Glutamatergic neuron (in vitro differentiated cells): ENCODE measurements at regions not wholly inside any gene's neighbourhood (a gene's known extent, or its start where the extent isn't known, plus 50 kb on each side); places are given as distances from the start of the nearest gene placed in this dataset.

Experiments
- DNase-seq: peaks from one replicate; pipeline ENCODE4 v3.0.0; 2022
- H3K27ac Mint-ChIP-seq: one replicate; pipeline ENCODE4 v1.8.0; 2020; ENCODE audit warnings: mild to moderate bottlenecking, mixed read lengths, inconsistent platforms; ENCODE audit not compliant: unreplicated experiment
- H3K27me3 Mint-ChIP-seq: one replicate; pipeline ENCODE4 v1.8.0; 2020; ENCODE audit warnings: mild to moderate bottlenecking, moderate library complexity, mixed read lengths, inconsistent platforms; ENCODE audit not compliant: unreplicated experiment
- H3K36me3 Mint-ChIP-seq: one replicate; pipeline ENCODE4 v1.8.0; 2020; ENCODE audit warnings: mild to moderate bottlenecking, mixed read lengths, inconsistent platforms; ENCODE audit not compliant: unreplicated experiment
- H3K4me1 Mint-ChIP-seq: one replicate; pipeline ENCODE4 v1.8.0; 2020; ENCODE audit warnings: mild to moderate bottlenecking, low read depth, mixed read lengths, inconsistent platforms; ENCODE audit not compliant: unreplicated experiment
- H3K4me3 Mint-ChIP-seq: one replicate; pipeline ENCODE4 v1.8.0; 2020; ENCODE audit warnings: mild to moderate bottlenecking, mixed read lengths, inconsistent platforms; ENCODE audit not compliant: unreplicated experiment
- H3K9me3 Mint-ChIP-seq: one replicate; pipeline ENCODE4 v1.8.0; 2020; ENCODE audit warnings: mild to moderate bottlenecking, moderate library complexity, mixed read lengths, inconsistent platforms; ENCODE audit not compliant: unreplicated experiment
- TF ChIP-seq, protein P1 (sequence below): fragments of 200-600 bp; sonication (generic); IDR thresholded peaks from one replicate; pipeline ENCODE4 v1.5.0; 2021; ENCODE audit not compliant: partially characterized antibody, unreplicated experiment

DNA sequence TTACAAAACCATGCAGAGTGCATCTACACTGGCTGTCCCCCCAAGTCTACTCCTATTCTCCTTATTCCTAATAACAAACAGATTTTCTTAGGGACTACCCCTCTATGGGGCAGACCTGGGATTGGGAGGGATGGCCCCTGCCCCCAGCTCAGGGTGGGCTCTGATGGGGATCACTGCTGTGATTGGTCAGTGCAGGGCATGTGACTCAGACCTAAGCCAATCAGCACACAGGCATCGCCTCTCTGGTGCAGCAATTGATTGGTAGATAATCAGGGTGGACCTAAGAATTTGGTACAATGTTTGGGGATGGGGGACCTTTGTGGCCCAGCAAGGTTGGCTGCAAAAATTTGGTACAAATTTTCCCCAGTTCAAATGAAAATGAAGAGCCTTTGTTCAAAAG, 57.2 kb upstream of the SHANK2 start:
- H3K36me3 Mint-ChIP-seq, result peaks cover 4% of the 10 kb centered on the region

DNA sequence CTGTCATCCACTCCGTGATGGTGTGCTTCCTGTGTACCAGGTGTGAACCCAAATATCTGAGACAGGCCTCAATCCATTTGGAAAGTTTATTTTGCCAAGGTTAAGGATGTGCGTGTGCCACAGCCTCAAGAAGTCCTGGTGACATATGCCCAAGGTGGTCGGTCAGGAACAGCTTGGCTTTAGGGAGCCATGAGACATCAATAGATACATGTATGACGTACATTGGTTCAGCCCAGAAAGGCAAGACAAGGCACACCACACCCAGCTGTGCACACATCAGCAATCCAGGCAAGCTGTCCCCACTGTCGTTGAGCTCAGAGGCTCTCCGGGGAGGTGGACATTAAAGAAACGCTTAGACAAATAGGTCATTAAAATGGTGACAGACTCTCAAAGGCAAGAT, 56.8 kb upstream of the SHANK2 start:
- H3K9me3 Mint-ChIP-seq, result peaks cover under 1% of the 10 kb centered on the region
- H3K36me3 Mint-ChIP-seq, result peaks cover 4% of the 10 kb centered on the region
- TF ChIP-seq, protein P1, sequence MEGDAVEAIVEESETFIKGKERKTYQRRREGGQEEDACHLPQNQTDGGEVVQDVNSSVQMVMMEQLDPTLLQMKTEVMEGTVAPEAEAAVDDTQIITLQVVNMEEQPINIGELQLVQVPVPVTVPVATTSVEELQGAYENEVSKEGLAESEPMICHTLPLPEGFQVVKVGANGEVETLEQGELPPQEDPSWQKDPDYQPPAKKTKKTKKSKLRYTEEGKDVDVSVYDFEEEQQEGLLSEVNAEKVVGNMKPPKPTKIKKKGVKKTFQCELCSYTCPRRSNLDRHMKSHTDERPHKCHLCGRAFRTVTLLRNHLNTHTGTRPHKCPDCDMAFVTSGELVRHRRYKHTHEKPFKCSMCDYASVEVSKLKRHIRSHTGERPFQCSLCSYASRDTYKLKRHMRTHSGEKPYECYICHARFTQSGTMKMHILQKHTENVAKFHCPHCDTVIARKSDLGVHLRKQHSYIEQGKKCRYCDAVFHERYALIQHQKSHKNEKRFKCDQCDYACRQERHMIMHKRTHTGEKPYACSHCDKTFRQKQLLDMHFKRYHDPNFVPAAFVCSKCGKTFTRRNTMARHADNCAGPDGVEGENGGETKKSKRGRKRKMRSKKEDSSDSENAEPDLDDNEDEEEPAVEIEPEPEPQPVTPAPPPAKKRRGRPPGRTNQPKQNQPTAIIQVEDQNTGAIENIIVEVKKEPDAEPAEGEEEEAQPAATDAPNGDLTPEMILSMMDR, result no peak
- no peaks in the 10 kb centered on the region for H3K4me1 Mint-ChIP-seq
- DNase-seq, result no peak
- H3K27me3 Mint-ChIP-seq, result no peaks in the 10 kb centered on the region
- H3K27ac Mint-ChIP-seq, result no peak overlapping the region
- no peak overlapping the region for H3K4me3 Mint-ChIP-seq

More for the DNA sequence above, 57.2 kb upstream of the SHANK2 start:
- DNase-seq, result no peak
- no peak overlapping the region for H3K4me3 Mint-ChIP-seq
- H3K27ac Mint-ChIP-seq, result no peak overlapping the region
- peaks cover 2% of the 10 kb centered on the region for H3K9me3 Mint-ChIP-seq
- TF ChIP-seq, protein P1, result no peak
- H3K4me1 Mint-ChIP-seq, result no peaks in the 10 kb centered on the region
- no peaks in the 10 kb centered on the region for H3K27me3 Mint-ChIP-seq

DNA sequence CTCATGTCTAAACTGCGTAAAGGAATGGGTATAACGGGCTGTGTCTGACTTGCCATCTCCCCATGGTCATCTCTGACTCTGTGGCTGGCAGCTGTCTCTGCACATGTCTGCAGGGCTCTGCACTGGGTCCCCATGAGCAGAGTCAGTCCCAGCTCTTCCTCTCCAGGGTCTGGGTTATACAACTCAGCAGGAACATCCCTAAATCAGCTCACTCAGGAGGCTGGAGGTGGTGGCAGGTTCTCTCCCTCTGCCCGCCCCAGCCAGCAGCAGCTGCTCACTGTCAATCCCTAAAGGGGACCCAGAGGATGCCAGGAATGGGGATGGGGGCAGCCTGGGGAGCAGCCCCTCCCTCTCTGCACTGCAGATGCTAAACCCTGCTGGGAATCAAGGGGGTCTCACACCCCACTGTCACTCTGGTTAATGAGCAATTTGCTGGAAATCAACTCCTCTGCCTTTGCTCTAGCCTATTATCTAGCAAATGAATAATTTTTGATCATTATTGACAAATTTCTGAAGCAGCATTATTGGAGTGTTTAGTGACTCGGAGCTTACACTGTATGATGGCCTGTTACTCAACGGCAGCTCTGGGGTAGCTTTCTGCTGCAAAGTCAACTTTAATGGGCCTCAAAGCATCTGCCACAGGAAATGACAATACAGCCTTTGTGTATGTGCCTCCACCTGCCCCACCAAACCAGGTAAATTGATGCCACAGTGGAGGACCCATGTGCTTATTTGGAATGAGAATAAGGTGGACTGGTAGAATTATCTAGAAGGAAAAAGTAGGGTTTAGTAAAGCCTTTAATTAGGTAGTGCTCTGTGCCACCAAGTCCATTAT, 55.7 kb upstream of the SHANK2 start:
- no peaks in the 10 kb centered on the region for H3K9me3 Mint-ChIP-seq
- H3K4me3 Mint-ChIP-seq, result no peak overlapping the region
- H3K36me3 Mint-ChIP-seq, result peaks cover 4% of the 10 kb centered on the region
- TF ChIP-seq, protein P1, result no peak
- no peaks in the 10 kb centered on the region for H3K4me1 Mint-ChIP-seq
- H3K27me3 Mint-ChIP-seq, result no peaks in the 10 kb centered on the region
- no peak for DNase-seq
- no peak overlapping the region for H3K27ac Mint-ChIP-seq

DNA sequence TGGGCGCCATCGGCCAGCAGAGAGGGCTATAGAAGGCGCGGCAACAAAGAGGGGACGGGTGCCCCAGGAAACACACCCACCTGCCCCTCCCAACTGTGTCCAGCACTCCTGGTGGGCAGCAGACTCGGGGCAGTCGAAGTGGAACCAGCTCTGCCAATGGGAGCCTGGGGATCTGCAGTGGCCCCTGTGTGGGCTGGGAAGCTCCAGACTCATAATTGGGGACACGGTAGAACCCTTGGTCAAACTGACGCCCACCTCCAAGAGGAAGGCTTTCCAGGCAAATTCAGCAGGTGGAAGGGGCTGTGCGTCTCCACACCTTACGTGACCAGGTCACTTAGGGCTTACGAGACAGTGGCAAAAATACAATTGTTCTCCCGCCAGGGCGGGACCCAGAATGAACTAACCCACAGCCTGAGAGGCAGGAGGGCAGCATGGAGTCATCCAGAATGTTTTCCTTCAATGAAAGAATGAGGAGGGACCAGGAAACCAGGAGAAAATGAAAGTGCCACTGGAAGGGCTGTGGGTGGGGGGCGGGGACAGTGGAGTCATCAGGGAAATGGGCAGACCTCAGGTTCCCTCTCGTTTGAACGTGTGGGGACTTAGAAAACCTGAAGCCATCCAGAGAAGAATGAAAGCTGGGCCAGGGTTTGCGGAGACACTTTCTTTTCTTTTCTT, 53.2 kb upstream of the SHANK2 start:
- no peak overlapping the region for H3K4me3 Mint-ChIP-seq
- no peak for DNase-seq
- no peak overlapping the region for H3K27ac Mint-ChIP-seq
- TF ChIP-seq, protein P1, result no peak
- H3K4me1 Mint-ChIP-seq, result peaks cover 4% of the 10 kb centered on the region
- peaks cover 4% of the 10 kb centered on the region for H3K36me3 Mint-ChIP-seq
- peaks cover 8% of the 10 kb centered on the region for H3K27me3 Mint-ChIP-seq
- peaks cover 2% of the 10 kb centered on the region for H3K9me3 Mint-ChIP-seq

DNA sequence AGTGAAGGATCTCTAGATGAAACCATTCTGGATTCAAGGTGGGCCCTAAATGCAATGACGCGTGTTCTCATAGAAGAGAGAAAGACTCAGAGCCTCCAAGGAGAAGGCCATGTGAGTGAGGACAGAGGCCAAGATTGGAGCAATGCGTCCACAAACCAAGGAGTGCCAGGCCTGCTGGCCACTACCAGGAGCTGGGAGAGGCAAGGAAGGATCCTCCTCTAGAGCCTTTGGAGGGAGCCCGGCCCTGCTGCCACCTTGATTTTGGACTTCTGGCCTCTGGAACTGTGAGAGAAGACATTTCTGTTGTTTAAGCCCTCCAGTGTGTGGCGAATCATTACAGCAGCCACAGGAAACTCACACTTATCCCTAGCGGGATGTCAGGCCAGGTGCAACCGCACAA, 52.7 kb upstream of the SHANK2 start:
- H3K36me3 Mint-ChIP-seq, result peaks cover 4% of the 10 kb centered on the region
- no peak for DNase-seq
- H3K4me3 Mint-ChIP-seq, result no peak overlapping the region
- H3K4me1 Mint-ChIP-seq, result peaks cover 9% of the 10 kb centered on the region
- TF ChIP-seq, protein P1, result no peak
- peaks cover 2% of the 10 kb centered on the region for H3K9me3 Mint-ChIP-seq
- H3K27ac Mint-ChIP-seq, result no peak overlapping the region
- peaks cover 10% of the 10 kb centered on the region for H3K27me3 Mint-ChIP-seq
